HG02798 (cell line): ENCODE measurements at regions not wholly inside any gene's neighbourhood (a gene's known extent, or its start where the extent isn't known, plus 50 kb on each side); places are given as distances from the start of the nearest gene placed in this dataset.
A peak's percentile ranks its signal among the peaks of the same experiment; 100 is the strongest.

Experiments used
- ATAC-seq: cut with Tn5 transposase; IDR thresholded peaks from one replicate; pipeline ENCODE4 v1.9.1; 2021; ENCODE audit warnings: mild to moderate bottlenecking; ENCODE audit not compliant: unreplicated experiment, poor library complexity

- ATAC-seq, result no peak
Measured at GRCh38 chr4:43757147-43757546, 691.5 kb downstream of the KCTD8 start.

- ATAC-seq, result no peak
Measured at GRCh38 chr4:43758836-43759235, 689.8 kb downstream of the KCTD8 start.

GRCh38 chr4:43763029-43763610, 685.5 kb downstream of the KCTD8 start:
- ATAC-seq, result peak; percentile 69

GRCh38 chr4:43765514-43765913, 683.1 kb downstream of the KCTD8 start:
- ATAC-seq, result peak; percentile 34

- ATAC-seq, result peak; percentile 36
Measured at GRCh38 chr4:43766648-43767047, 682.0 kb downstream of the KCTD8 start.

- no peak for ATAC-seq
Measured at GRCh38 chr4:43776371-43776770, 672.2 kb downstream of the KCTD8 start.

- peak; percentile 71 for ATAC-seq
Measured at GRCh38 chr4:43778187-43778915, 670.3 kb downstream of the KCTD8 start.

GRCh38 chr4:43781125-43781524, 667.5 kb downstream of the KCTD8 start:
- no peak for ATAC-seq

- no peak for ATAC-seq
Measured at GRCh38 chr4:43782391-43782790, 666.2 kb downstream of the KCTD8 start.

GRCh38 chr4:43816116-43816515, 632.5 kb downstream of the KCTD8 start:
- ATAC-seq, result no peak

GRCh38 chr4:43822621-43823020, 626.0 kb downstream of the KCTD8 start:
- ATAC-seq, result no peak

GRCh38 chr4:43835869-43836268, 612.7 kb downstream of the KCTD8 start:
- peak; percentile 84 for ATAC-seq

GRCh38 chr4:43837171-43837570, 611.4 kb downstream of the KCTD8 start:
- ATAC-seq, result no peak

- ATAC-seq, result no peak
Measured at GRCh38 chr4:43837604-43838003, 611.0 kb downstream of the KCTD8 start.

- ATAC-seq, result no peak
Measured at GRCh38 chr4:43842594-43842993, 606.0 kb downstream of the KCTD8 start.

- no peak for ATAC-seq
Measured at GRCh38 chr4:43843501-43843900, 605.1 kb downstream of the KCTD8 start.

- ATAC-seq, result no peak
Measured at GRCh38 chr4:43846111-43846587, 602.5 kb downstream of the KCTD8 start.

- no peak for ATAC-seq
Measured at GRCh38 chr4:43853565-43854264, 594.9 kb downstream of the KCTD8 start.

GRCh38 chr4:43855283-43855682, 593.3 kb downstream of the KCTD8 start:
- peak; percentile 68 for ATAC-seq

GRCh38 chr4:43864616-43865146, 583.9 kb downstream of the KCTD8 start:
- no peak for ATAC-seq

- ATAC-seq, result no peak
Measured at GRCh38 chr4:43867908-43868307, 580.7 kb downstream of the KCTD8 start.
